GM10248 (cell line): ENCODE measurements at regions not wholly inside any gene's neighbourhood (a gene's known extent, or its start where the extent isn't known, plus 50 kb on each side); places are given as distances from the start of the nearest gene placed in this dataset.

Source experiments
- CTCF ChIA-PET: fragments of 300-600 bp; sonication (Branson Sonifier 250); formaldehyde crosslinking; extraction: SDS; loops from one replicate; lab custom pipeline; 2021; ENCODE audit warnings: antibody characterized with exemption; lab: Yijun Ruan, JAX
- POLR2A ChIA-PET: fragments of 350-650 bp; sonication (Branson Sonifier 250); formaldehyde crosslinking; extraction: SDS; loops from one replicate; lab custom pipeline; 2020; ENCODE audit warnings: antibody characterized with exemption; lab: Yijun Ruan, JAX
- DNase-seq: peaks from one replicate; pipeline ENCODE4 v3.0.0; 2012; ENCODE audit errors: extremely low spot score
- CTCF ChIP-seq: IDR thresholded peaks from 2 replicates; pipeline ENCODE4 v1.5.1; 2012; ENCODE audit warnings: mild to moderate bottlenecking, low read depth; ENCODE audit errors: extremely low read depth, missing control alignments, control extremely low read depth

GRCh38 chr2:58916063-58916462 lies 674.9 kb upstream of the FANCL start:
- no peak for TF ChIP-seq CTCF

DNA sequence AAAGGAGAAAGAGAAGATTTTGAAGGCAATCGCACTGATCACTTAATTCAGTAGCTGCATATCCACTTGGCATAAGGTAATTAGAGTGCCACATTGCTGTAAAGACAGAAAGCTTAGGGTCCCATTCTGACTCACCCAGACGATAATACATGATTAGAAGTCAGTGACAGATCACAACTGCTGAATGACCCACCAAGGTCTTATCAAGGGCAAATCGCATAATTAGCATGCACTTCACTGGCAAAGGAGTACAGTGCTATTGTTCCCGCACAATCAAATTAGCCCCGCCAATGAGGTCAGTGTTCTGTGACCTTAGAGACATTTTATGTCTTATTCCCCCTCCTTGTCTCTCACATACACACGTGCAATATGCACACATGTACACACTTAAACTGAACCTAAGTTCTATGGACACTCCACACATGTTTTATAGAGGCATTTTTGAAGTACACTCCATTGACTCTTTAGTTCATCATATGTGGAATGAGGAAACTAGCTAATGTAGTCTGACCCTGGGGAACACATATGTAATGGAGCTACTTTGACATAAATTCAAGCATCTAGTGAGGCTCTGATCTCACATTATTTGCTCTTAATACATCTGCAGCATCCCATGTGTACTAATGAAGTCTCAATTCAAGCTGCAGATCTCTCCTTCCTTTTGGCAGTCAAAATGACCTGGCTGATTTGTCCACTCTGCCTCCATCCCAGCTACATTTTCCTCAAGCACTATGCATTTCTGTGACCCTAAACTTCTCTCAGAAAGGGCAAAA lies 673.8 kb upstream of the FANCL start:
- ChIA-PET POLR2A (no interaction called here), CTCF (interaction anchor here (1.4 kb wide), 1 partner anchor 8 kb away, joined by 4 read pairs; no protein-coding TSS in a partner anchor)
- DNase-seq = no peak
- no peak for TF ChIP-seq CTCF

More at GRCh38 chr2:58916063-58916462, 674.9 kb upstream of the FANCL start:
- DNase-seq = no peak
- POLR2A ChIA-PET = no interaction called here
- CTCF ChIA-PET = interaction anchor here (1.4 kb wide), 1 partner anchor 9 kb away, joined by 4 read pairs; no protein-coding TSS in a partner anchor

DNA sequence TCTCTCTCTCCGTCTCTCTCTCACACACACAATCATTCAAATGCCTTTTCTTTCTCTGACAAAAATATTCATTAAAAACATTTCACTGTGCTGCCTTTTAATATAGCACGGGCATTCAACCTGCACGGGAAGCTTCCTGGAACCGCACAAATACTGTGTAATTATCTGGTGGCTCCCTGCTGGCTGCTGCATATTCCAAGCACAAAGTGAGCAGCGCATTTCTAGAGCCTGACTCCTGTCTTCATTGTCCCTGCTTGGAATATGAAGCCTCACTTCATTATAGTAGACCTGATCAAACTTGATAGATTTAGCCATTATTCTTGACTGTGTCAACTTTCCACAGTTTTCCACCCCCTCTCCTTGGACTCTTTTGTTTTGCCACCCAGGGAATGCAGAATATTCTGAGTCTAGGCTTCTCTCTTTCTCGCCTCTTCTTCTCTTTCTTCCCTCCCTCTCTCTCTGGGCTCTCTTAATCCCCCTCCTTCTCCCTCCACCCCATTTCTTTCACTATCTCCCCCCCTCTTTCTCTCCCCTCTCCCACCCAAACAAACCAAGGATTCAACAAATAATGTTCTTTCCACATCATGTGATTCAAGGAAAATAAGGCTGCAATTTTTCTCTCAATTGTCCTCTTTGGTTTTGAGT lies 672.1 kb upstream of the FANCL start:
- no peak for DNase-seq
- ChIA-PET CTCF (no interaction called here), POLR2A (no interaction called here)
- TF ChIP-seq CTCF = no peak

GRCh38 chr2:58911877-58912276 lies 670.8 kb upstream of the FANCL start:
- DNase-seq = no peak
- TF ChIP-seq CTCF = no peak
- CTCF ChIA-PET = no interaction called here
- POLR2A ChIA-PET = no interaction called here

- no peak for DNase-seq
- no peak for TF ChIP-seq CTCF
- POLR2A ChIA-PET = no interaction called here
- CTCF ChIA-PET = no interaction called here
Observed at GRCh38 chr2:58908501-58909154, 667.5 kb upstream of the FANCL start.

DNA sequence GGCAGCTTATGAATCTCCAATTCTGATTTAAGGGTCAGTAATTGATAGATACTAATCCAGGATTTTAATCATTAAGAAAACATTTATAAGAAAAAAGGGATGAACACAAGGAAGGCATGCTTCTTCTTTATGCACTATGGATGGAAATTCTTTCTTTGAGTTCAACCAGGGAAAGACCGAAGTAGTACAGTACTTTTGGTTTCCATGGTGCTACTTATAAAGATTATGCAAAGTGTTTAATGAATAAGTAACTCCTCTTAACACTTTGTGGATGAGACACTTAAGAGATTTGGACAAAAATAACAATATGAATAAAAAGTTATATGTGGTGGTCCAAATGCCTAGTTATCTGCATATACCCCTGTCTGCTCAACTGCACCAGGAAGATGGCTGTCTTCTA lies 666.5 kb upstream of the FANCL start:
- ChIA-PET POLR2A (no interaction called here), CTCF (interaction anchor here (1.4 kb wide), 1 partner anchor 37 kb away, joined by 4 read pairs; no protein-coding TSS in a partner anchor)
- no peak for TF ChIP-seq CTCF
- DNase-seq = no peak
